IMR-90 (cell line): ENCODE measurements at regions not wholly inside any gene's neighbourhood (a gene's known extent, or its start where the extent isn't known, plus 50 kb on each side); places are given as distances from the start of the nearest gene placed in this dataset.

ENCODE experiments used
- ATAC-seq: fragments of 200-7000 bp; cut with Tn5 transposase; 2 replicates; pipeline ENCODE4 v1.9.1; 2020; ENCODE audit warnings: low read depth, mild to moderate bottlenecking, moderate library complexity
- BruUV-seq: library from RNA; stranded (reverse); fragments of 400-500 nt; replicated peaks from 2 replicates; lab custom pipeline; 2021; lab: Mats Ljungman, UMichigan
- CTCF ChIA-PET: fragments of 300-600 bp; formaldehyde crosslinking; extraction: SDS; loops from one replicate; lab custom pipeline; 2021; ENCODE audit warnings: antibody characterized with exemption; lab: Yijun Ruan, JAX
- POLR2A ChIA-PET: fragments of 300-600 bp; sonication (Branson Sonifier 250); formaldehyde crosslinking; loops from one replicate; lab custom pipeline; 2022; ENCODE audit warnings: antibody characterized with exemption; ENCODE audit not compliant: unreplicated experiment; lab: Charles Lee
- DNase-seq: peaks from one replicate; pipeline ENCODE4 v3.0.0; 2013
- H2AFZ ChIP-seq: replicated peaks from 2 replicates; pipeline ENCODE3; 2013; ENCODE audit warnings: low read length, mild to moderate bottlenecking; ENCODE audit not compliant: poor library complexity
- H2AK5ac ChIP-seq: 2 replicates; pipeline ENCODE4 v1.6.1; 2013; ENCODE audit warnings: low read depth, low read length, inconsistent platforms
- H2AK9ac ChIP-seq: replicated peaks from 2 replicates; pipeline ENCODE3; 2013; ENCODE audit warnings: mild to moderate bottlenecking, low read depth, low read length, moderate library complexity; ENCODE audit not compliant: poor library complexity
- H2BK120ac ChIP-seq: 2 replicates; pipeline ENCODE4 v1.6.1; 2013; ENCODE audit warnings: low read depth, low read length, inconsistent platforms
- H2BK15ac ChIP-seq: 3 replicates; pipeline ENCODE4 v1.6.1; 2013; ENCODE audit warnings: low read depth, low read length, inconsistent platforms
- H2BK20ac ChIP-seq: 2 replicates; pipeline ENCODE4 v1.6.1; 2013; ENCODE audit warnings: low read depth, mild to moderate bottlenecking, inconsistent platforms, low read length, moderate library complexity
- H2BK5ac ChIP-seq: 2 replicates; pipeline ENCODE4 v1.6.1; 2013; ENCODE audit warnings: mild to moderate bottlenecking, low read depth, low read length, inconsistent platforms; ENCODE audit not compliant: poor library complexity, severe bottlenecking
- H3K14ac ChIP-seq: replicated peaks from 2 replicates; pipeline ENCODE4 v1.6.1; 2013; ENCODE audit warnings: low read depth, low read length, inconsistent platforms
- H3K18ac ChIP-seq: 2 replicates; pipeline ENCODE4 v1.6.1; 2013; ENCODE audit warnings: low read depth, low read length, control low read depth
- H3K23ac ChIP-seq: 2 replicates; pipeline ENCODE4 v1.6.1; 2013; ENCODE audit warnings: low read depth, low read length, inconsistent platforms
- H3K27ac ChIP-seq: 2 replicates; pipeline ENCODE4 v1.5.1; 2013; ENCODE audit warnings: mild to moderate bottlenecking, control low read depth, low read length; ENCODE audit not compliant: insufficient read depth
- H3K27me3 ChIP-seq: 2 replicates; pipeline ENCODE4 v1.6.1; 2013; ENCODE audit warnings: low read length; ENCODE audit not compliant: control insufficient read depth, insufficient read depth
- H3K36me3 ChIP-seq: 2 replicates; pipeline ENCODE4 v1.6.1; 2013; ENCODE audit warnings: low read length, mixed read lengths; ENCODE audit not compliant: control insufficient read depth, insufficient read depth
- H3K4ac ChIP-seq: 2 replicates; pipeline ENCODE4 v1.6.1; 2013; ENCODE audit warnings: low read depth, low read length, inconsistent platforms
- H3K4me1 ChIP-seq: 2 replicates; pipeline ENCODE4 v1.6.1; 2013; ENCODE audit warnings: low read length, mixed read lengths; ENCODE audit not compliant: control insufficient read depth, insufficient read depth
- H3K4me2 ChIP-seq: 2 replicates; pipeline ENCODE4 v1.6.1; 2013; ENCODE audit warnings: low read depth, mild to moderate bottlenecking, control low read depth, low read length, moderate library complexity
- H3K4me3 ChIP-seq: 2 replicates; pipeline ENCODE4 v1.5.1; 2013; ENCODE audit warnings: low read depth, mild to moderate bottlenecking, control low read depth, low read length, moderate library complexity; ENCODE audit not compliant: insufficient read depth
- H3K56ac ChIP-seq: 2 replicates; pipeline ENCODE4 v1.6.1; 2013; ENCODE audit warnings: low read length, inconsistent platforms; ENCODE audit not compliant: insufficient read depth; ENCODE audit errors: extremely low read depth
- H3K79me1 ChIP-seq, 2 experiments: 2 replicates each; pipeline ENCODE4 v1.6.1; 2013; ENCODE audit warnings: low read length in 2 of 2, inconsistent platforms in 1 of 2, low read depth in 1 of 2
- H3K9ac ChIP-seq: 2 replicates; pipeline ENCODE4 v1.6.1; 2013; ENCODE audit warnings: low read depth, low read length, control low read depth
- H3K9me1 ChIP-seq: 2 replicates; pipeline ENCODE4 v1.6.1; 2013; ENCODE audit warnings: low read length, inconsistent platforms; ENCODE audit not compliant: insufficient read depth
- H3K9me3 ChIP-seq: 2 replicates; pipeline ENCODE4 v1.6.1; 2013; ENCODE audit warnings: low read length; ENCODE audit not compliant: control insufficient read depth, insufficient read depth
- H4K20me1 ChIP-seq: 2 replicates; pipeline ENCODE4 v1.6.1; 2013; ENCODE audit warnings: low read length, inconsistent platforms; ENCODE audit not compliant: insufficient read depth
- H4K5ac ChIP-seq: 2 replicates; pipeline ENCODE4 v1.6.1; 2013; ENCODE audit warnings: mild to moderate bottlenecking, low read depth, low read length, control low read depth
- H4K8ac ChIP-seq, 2 experiments: 2 replicates each; pipeline ENCODE4 v1.6.1; 2013; ENCODE audit warnings: low read depth in 2 of 2, low read length in 2 of 2, control low read depth in 1 of 2, inconsistent platforms in 1 of 2
- H4K91ac ChIP-seq: 2 replicates; pipeline ENCODE4 v1.6.1; 2013; ENCODE audit warnings: low read depth, low read length, inconsistent platforms; ENCODE audit not compliant: insufficient read depth
- CTCF ChIP-seq: conservative IDR thresholded peaks from 2 replicates; pipeline ENCODE4 v1.5.1; 2012; ENCODE audit warnings: mild to moderate bottlenecking, low read depth, low read length, improper control_type of control experiment
- MAZ ChIP-seq: IDR thresholded peaks from 2 replicates; pipeline ENCODE4 v1.6.1; 2012; ENCODE audit warnings: low read depth, mild to moderate bottlenecking, low read length, improper control_type of control experiment, moderate library complexity, borderline replicate concordance
- RAD21 ChIP-seq: IDR thresholded peaks from 2 replicates; pipeline ENCODE4 v1.6.1; 2012; ENCODE audit warnings: low read length, improper control_type of control experiment
- SMC3 ChIP-seq: fragments of 150-350 bp; IDR thresholded peaks from 2 replicates; pipeline ENCODE4 v1.6.1; 2016; ENCODE audit warnings: low read depth, mild to moderate bottlenecking, antibody characterized with exemption, low read length, moderate library complexity
- WGBS, 2 experiments: methylation state at CpG; one replicate each; pipeline versions ENCODE4 v1.1.5 to v1.1.7; 2013; ENCODE audit warnings: missing lambda C conversion rate in 2 of 2; ENCODE audit not compliant: insufficient read length in 1 of 2; ENCODE audit errors: extremely low coverage in 2 of 2; 5-methylcytosine and 5-hydroxymethylcytosine counted together
- dilution Hi-C: fragments of 300-500 bp; cut with HindIII; formaldehyde crosslinking; loops from one replicate; pipeline ENCODE4 v1.14.3; 2018; ENCODE audit warnings: low sequenced_read_pairs; ENCODE audit not compliant: unreplicated experiment
- in situ Hi-C: fragments of 300-500 bp; cut with MboI; formaldehyde crosslinking; loops from 3 replicates; pipeline ENCODE4 v1.14.3; 2019; ENCODE audit warnings: low sequenced_read_pairs, inconsistent platforms, mixed read lengths
- intact Hi-C: fragments of 100-400 bp; cut with micrococcal nuclease; formaldehyde crosslinking; loops from 2 replicates; pipeline ENCODE4 v1.10.0; 2022

GRCh38 chr10:62554632-62555199 lies 180.5 kb downstream of the ZNF365 start:
- in situ Hi-C loops: no loop called here
- ATAC-seq (peak; percentile 61), DNase-seq (peak; percentile 52)
- Histone ChIP-seq H3K4ac (no peak overlapping the region), H3K23ac (no peak overlapping the region), H3K9me1 (no peaks in the 10 kb centered on the region), H3K27me3 (peaks cover 8% of the 10 kb centered on the region), H3K9me3 (no peaks in the 10 kb centered on the region), H2AFZ (no peak overlapping the region), H3K27ac (no peak overlapping the region), H3K4me2 (no peak overlapping the region), H2BK20ac (peak overlapping the region; percentile 16; the same call in 1 of the 2 replicates), H2BK120ac (no peak overlapping the region), H2BK15ac (no peak overlapping the region), H3K4me3 (no peak overlapping the region), H3K4me1 (peaks cover 3% of the 10 kb centered on the region), H4K91ac (no peak overlapping the region), H3K14ac (no peak overlapping the region), H3K18ac (no peak overlapping the region), H3K36me3 (no peaks in the 10 kb centered on the region), H3K56ac (no peak overlapping the region), H2AK9ac (no peak overlapping the region), H4K5ac (no peak overlapping the region), H2AK5ac (no peak overlapping the region), H4K20me1 (no peaks in the 10 kb centered on the region), H3K79me1 (no peaks in the 10 kb centered on the region), H4K8ac (no peak overlapping the region), H3K9ac (no peak overlapping the region), H2BK5ac (no peak overlapping the region)
- TF ChIP-seq CTCF (peak; percentile 59), SMC3 (peak; percentile 50; the same call in 1 of the 2 replicates), MAZ (no peak), RAD21 (peak; percentile 69)
- dilution Hi-C loops: no loop called here
- intact Hi-C loops: loop anchor here (2.0 kb wide), 1 partner anchor 530 kb away; no protein-coding TSS in a partner anchor
- no TSS peak for BruUV-seq
- ChIA-PET POLR2A (no interaction called here), CTCF (interaction anchor here (0.6 to 1.0 kb wide), 3 partner anchors 9 to 15 kb away, joined by 3 to 5 read pairs (median 5); no protein-coding TSS in a partner anchor)
- WGBS, 2 experiments: no CpG with 5 or more reads among the region's 7 CpGs
